NCI-H345 (cell line): ENCODE measurements at regions not wholly inside any gene's neighbourhood (a gene's known extent, or its start where the extent isn't known, plus 50 kb on each side); places are given as distances from the start of the nearest gene placed in this dataset.
"Not testable (repeated sequence)": the region's sequence is repeated elsewhere in the genome, so short reads cannot be mapped to it uniquely, and the experiment has no call there.

Experiments
- DNase-seq: peaks from one replicate; lab custom pipeline; 2025; lab: John Stamatoyannopoulos, UW

GRCh38 chr5:138702166-138703077, 50.8 kb upstream of the CTNNA1 start:
- DNase-seq: peak; percentile 10

GRCh38 chr5:138701678-138702077, 51.5 kb upstream of the CTNNA1 start:
- DNase-seq: no peak

GRCh38 chr5:138700581-138701362, 52.5 kb upstream of the CTNNA1 start:
- no peak for DNase-seq

GRCh38 chr5:138699482-138699881, 53.7 kb upstream of the CTNNA1 start:
- no peak for DNase-seq

- no peak for DNase-seq
Observed at GRCh38 chr5:138698713-138699112, 54.5 kb upstream of the CTNNA1 start.

- no peak for DNase-seq
Observed at GRCh38 chr5:138697720-138698360, 55.4 kb upstream of the CTNNA1 start.

GRCh38 chr5:138696501-138696900, 56.7 kb upstream of the CTNNA1 start:
- no peak for DNase-seq

- DNase-seq: no peak
Observed at GRCh38 chr5:138695781-138696180, 57.4 kb upstream of the CTNNA1 start.

- no peak for DNase-seq
Observed at GRCh38 chr5:138694146-138694545, 59.1 kb upstream of the CTNNA1 start.

GRCh38 chr5:138692370-138692769, 60.9 kb upstream of the CTNNA1 start:
- DNase-seq: no peak

GRCh38 chr5:138686668-138687067, 66.6 kb upstream of the CTNNA1 start:
- no peak for DNase-seq

GRCh38 chr5:138685193-138685745, 68.0 kb upstream of the CTNNA1 start:
- DNase-seq: no peak

- DNase-seq: not testable (repeated sequence)
Observed at GRCh38 chr5:138682462-138682861, 70.8 kb upstream of the CTNNA1 start.

GRCh38 chr5:138678826-138679225, 74.4 kb upstream of the CTNNA1 start:
- not testable (repeated sequence) for DNase-seq

- no peak for DNase-seq
Observed at GRCh38 chr5:138677782-138678181, 75.4 kb upstream of the CTNNA1 start.

- no peak for DNase-seq
Observed at GRCh38 chr5:138676556-138677193, 76.5 kb upstream of the CTNNA1 start.

GRCh38 chr5:138676002-138676401, 77.2 kb upstream of the CTNNA1 start:
- no peak for DNase-seq

GRCh38 chr5:138668451-138669380, 84.5 kb upstream of the CTNNA1 start:
- DNase-seq: no peak

- not testable (repeated sequence) for DNase-seq
Observed at GRCh38 chr5:138667782-138668331, 85.4 kb upstream of the CTNNA1 start.

GRCh38 chr5:138666226-138666742, 86.9 kb upstream of the CTNNA1 start:
- no peak for DNase-seq
